Prostate gland (tissue), 2 donors: ENCODE measurements at regions not wholly inside any gene's neighbourhood (a gene's known extent, or its start where the extent isn't known, plus 50 kb on each side); places are given as distances from the start of the nearest gene placed in this dataset.

Source experiments
- DNase-seq: peaks from one replicate; pipeline ENCODE4 v3.0.0-alpha.2; 2019; ENCODE audit warnings: low spot score
- H3K27ac ChIP-seq, 2 donors: fragments of 200-600 bp; sonication (generic); 2 replicates each; pipeline ENCODE4 v1.5.1; 2017 to 2019
- H3K27me3 ChIP-seq: fragments of 200-600 bp; sonication (generic); replicated peaks from 2 replicates; pipeline ENCODE4 v1.5.1; 2019; ENCODE audit not compliant: insufficient read depth
- H3K36me3 ChIP-seq, 2 donors: fragments of 200-600 bp; sonication (generic); 1 replicate in 1 of 2; 2 replicates in 1 of 2; pipeline versions ENCODE4 v1.5.1 to v1.8.1; 2017 to 2019
- H3K4me1 ChIP-seq: fragments of 200-600 bp; sonication (generic); replicated peaks from 2 replicates; pipeline ENCODE4 v1.5.1; 2019
- H3K4me3 ChIP-seq, 2 donors: fragments of 200-600 bp; sonication (generic); 2 replicates each; pipeline ENCODE4 v1.5.1; 2017 to 2019
- H3K9me3 ChIP-seq: fragments of 200-600 bp; sonication (generic); 2 replicates; pipeline ENCODE4 v1.5.1; 2017
- CTCF ChIP-seq, 4 experiments: fragments of 200-600 bp in 2 of 4; fragments of 450-650 bp in 2 of 4; sonication (generic) in 2 of 4; IDR thresholded peaks; 1 replicate in 3 of 4; 2 replicates in 1 of 4; pipeline ENCODE4 v1.5.1; 2016 to 2019; ENCODE audit warnings: antibody characterized with exemption in 4 of 4, mild to moderate bottlenecking in 2 of 4, moderate library complexity in 2 of 4
- POLR2A ChIP-seq: fragments of 450-650 bp; IDR thresholded peaks from one replicate; pipeline ENCODE4 v1.6.1; 2016; ENCODE audit warnings: antibody characterized with exemption, mild to moderate bottlenecking
- POLR2AphosphoS5 ChIP-seq: sonication (generic); formaldehyde crosslinking; IDR thresholded peaks from one replicate; pipeline ENCODE4 v1.6.1; 2017; ENCODE audit warnings: antibody characterized with exemption
- WGBS: methylation state at CpG from one replicate; pipeline ENCODE4 v1.1.5; 2018; 5-methylcytosine and 5-hydroxymethylcytosine counted together
- intact Hi-C: fragments of 100-400 bp; cut with DNase I; formaldehyde crosslinking; loops from one replicate; pipeline ENCODE4 v1.14.2; 2022

- Histone ChIP-seq H3K27me3 (no peaks in the 10 kb centered on the region), H3K4me3 (no peak overlapping the region), H3K36me3 (no peaks in the 10 kb centered on the region), H3K4me1 (no peaks in the 10 kb centered on the region), H3K27ac (no peak overlapping the region), H3K9me3 (no peaks in the 10 kb centered on the region)
- TF ChIP-seq POLR2AphosphoS5 (no peak), POLR2A (no peak), CTCF (IDR thresholded peaks at IDR 0.05) (no peak)
- WGBS: 89% methylated on average over 5 of the region's 5 CpGs
- no peak for DNase-seq
- intact Hi-C loops: no loop called here
Observed at GRCh38 chr6:168136622-168137021, 57.6 kb upstream of the FRMD1 start.

GRCh38 chr6:168136001-168136400, 57.0 kb upstream of the FRMD1 start:
- no peak for DNase-seq
- WGBS: 97% methylated on average over 7 of the region's 7 CpGs

GRCh38 chr6:168134560-168135201, 55.7 kb upstream of the FRMD1 start:
- Histone ChIP-seq H3K36me3 (no peaks in the 10 kb centered on the region), H3K4me3 (no peak overlapping the region), H3K4me1 (no peaks in the 10 kb centered on the region), H3K9me3 (no peaks in the 10 kb centered on the region), H3K27ac (no peak overlapping the region), H3K27me3 (no peaks in the 10 kb centered on the region)
- WGBS: 96% methylated on average over 15 of the region's 16 CpGs
- no peak for DNase-seq
- intact Hi-C loops: no loop called here
- TF ChIP-seq POLR2AphosphoS5: no peak
- TF ChIP-seq CTCF (IDR thresholded peaks at IDR 0.05): no peak
- no peak for TF ChIP-seq POLR2A

More at GRCh38 chr6:168136001-168136400, 57.0 kb upstream of the FRMD1 start:
- H3K36me3 ChIP-seq: no peaks in the 10 kb centered on the region
- no peaks in the 10 kb centered on the region for H3K4me1 ChIP-seq
- no peak overlapping the region for H3K4me3 ChIP-seq
- H3K27me3 ChIP-seq: no peaks in the 10 kb centered on the region
- no peaks in the 10 kb centered on the region for H3K9me3 ChIP-seq
- no peak for TF ChIP-seq CTCF (IDR thresholded peaks at IDR 0.05)
- no peak for TF ChIP-seq POLR2A
- TF ChIP-seq POLR2AphosphoS5: no peak
- intact Hi-C loops: no loop called here
- H3K27ac ChIP-seq: no peak overlapping the region

GRCh38 chr6:168133687-168134559, 54.9 kb upstream of the FRMD1 start:
- H3K27me3 ChIP-seq: no peaks in the 10 kb centered on the region
- DNase-seq: no peak
- no peak for TF ChIP-seq POLR2AphosphoS5
- TF ChIP-seq POLR2A: no peak
- no peak for TF ChIP-seq CTCF (IDR thresholded peaks at IDR 0.05)
- H3K4me1 ChIP-seq: no peaks in the 10 kb centered on the region
- no peak overlapping the region for H3K27ac ChIP-seq
- no peaks in the 10 kb centered on the region for H3K36me3 ChIP-seq
- intact Hi-C loops: loop anchor here (2.0 kb wide), 2 partner anchors 73 to 225 kb away; no protein-coding TSS in a partner anchor
- no peaks in the 10 kb centered on the region for H3K9me3 ChIP-seq
- H3K4me3 ChIP-seq: no peak overlapping the region
- WGBS: 82% methylated on average over 16 of the region's 16 CpGs
